Muscle layer of duodenum (tissue), 2 donors: ENCODE measurements at regions not wholly inside any gene's neighbourhood (a gene's known extent, or its start where the extent isn't known, plus 50 kb on each side); places are given as distances from the start of the nearest gene placed in this dataset.

Experiments
- H3K27ac ChIP-seq: one replicate; pipeline ENCODE4 v1.7.0; 2013; ENCODE audit warnings: mild to moderate bottlenecking, low read length
- H3K27me3 ChIP-seq: one replicate; pipeline ENCODE4 v1.7.0; 2013; ENCODE audit warnings: low read depth, mild to moderate bottlenecking, control low read depth, low read length
- H3K36me3 ChIP-seq, 2 donors: one replicate each; pipeline ENCODE4 v1.7.0; 2013; ENCODE audit warnings: low read length in 2 of 2, control low read depth in 1 of 2, mild to moderate bottlenecking in 1 of 2; ENCODE audit not compliant: insufficient read depth in 2 of 2, control insufficient read depth in 1 of 2
- H3K4me1 ChIP-seq, 2 donors: one replicate each; pipeline ENCODE4 v1.7.0; 2013; ENCODE audit warnings: low read length in 2 of 2, mild to moderate bottlenecking in 2 of 2, control low read depth in 1 of 2, moderate library complexity in 1 of 2; ENCODE audit not compliant: insufficient read depth in 2 of 2, control insufficient read depth in 1 of 2
- H3K4me3 ChIP-seq, 2 donors: one replicate each; pipeline ENCODE4 v1.7.0; 2013; ENCODE audit warnings: low read length in 2 of 2, low read depth in 1 of 2, mild to moderate bottlenecking in 1 of 2
- H3K9me3 ChIP-seq, 2 donors: one replicate each; pipeline ENCODE4 v1.7.0; 2013; ENCODE audit warnings: low read length in 2 of 2, control low read depth in 1 of 2, mild to moderate bottlenecking in 1 of 2; ENCODE audit not compliant: control insufficient read depth in 1 of 2
- donor health status: healthy.

GRCh38 chr17:77364941-77365583, 224.3 kb downstream of the SEC14L1 start:
- Histone ChIP-seq H3K36me3 (no peaks in the 10 kb centered on the region), H3K4me1 (peaks cover 18 to 32% of the 10 kb centered on the region in 2 donors), H3K4me3 (no peak overlapping the region), H3K27ac (peak overlapping the region; percentile 67), H3K27me3 (no peaks in the 10 kb centered on the region), H3K9me3 (no peaks in the 10 kb centered on the region)

GRCh38 chr17:77365584-77366186, 224.9 kb downstream of the SEC14L1 start:
- H3K4me1 ChIP-seq = peaks cover 18 to 38% of the 10 kb centered on the region in 2 donors
- no peaks in the 10 kb centered on the region for H3K9me3 ChIP-seq
- peak overlapping the region; percentile 67 for H3K27ac ChIP-seq
- H3K27me3 ChIP-seq = no peaks in the 10 kb centered on the region
- no peak overlapping the region for H3K4me3 ChIP-seq
- no peaks in the 10 kb centered on the region for H3K36me3 ChIP-seq

- no peaks in the 10 kb centered on the region for H3K36me3 ChIP-seq
- no peaks in the 10 kb centered on the region for H3K27me3 ChIP-seq
- H3K4me1 ChIP-seq = peaks cover 18 to 43% of the 10 kb centered on the region in 2 donors
- H3K9me3 ChIP-seq = no peaks in the 10 kb centered on the region
- no peak overlapping the region for H3K4me3 ChIP-seq
- H3K27ac ChIP-seq = peak overlapping the region; percentile 67
These were observed 225.4 kb downstream of the SEC14L1 start for GRCh38 chr17:77366206-77366557.

- Histone ChIP-seq H3K9me3 (no peaks in the 10 kb centered on the region), H3K27me3 (no peaks in the 10 kb centered on the region), H3K4me3 (no peak overlapping the region), H3K36me3 (no peaks in the 10 kb centered on the region), H3K27ac (peak overlapping the region; percentile 33), H3K4me1 (peaks cover 18 to 49% of the 10 kb centered on the region in 2 donors)
These were observed 225.9 kb downstream of the SEC14L1 start for GRCh38 chr17:77366558-77367245.

GRCh38 chr17:77369544-77369971, 228.8 kb downstream of the SEC14L1 start:
- Histone ChIP-seq H3K9me3 (no peaks in the 10 kb centered on the region), H3K27me3 (no peaks in the 10 kb centered on the region), H3K4me3 (no peak overlapping the region), H3K4me1 (peaks cover 24 to 49% of the 10 kb centered on the region in 2 donors), H3K27ac (no peak overlapping the region), H3K36me3 (no peaks in the 10 kb centered on the region)

- no peak overlapping the region for H3K27ac ChIP-seq
- peaks cover 23 to 53% of the 10 kb centered on the region in 2 donors for H3K4me1 ChIP-seq
These were observed 229.8 kb downstream of the SEC14L1 start for GRCh38 chr17:77370586-77370985.

GRCh38 chr17:77371117-77371887, 230.5 kb downstream of the SEC14L1 start:
- peak overlapping the region in 1 of 2 donors; percentile 74 for H3K4me3 ChIP-seq
- peak overlapping the region; percentile 43 for H3K27ac ChIP-seq
- H3K36me3 ChIP-seq = no peaks in the 10 kb centered on the region
- peaks cover 21 to 53% of the 10 kb centered on the region in 2 donors for H3K4me1 ChIP-seq
- no peaks in the 10 kb centered on the region for H3K9me3 ChIP-seq
- H3K27me3 ChIP-seq = no peaks in the 10 kb centered on the region

More at GRCh38 chr17:77370586-77370985, 229.8 kb downstream of the SEC14L1 start:
- no peak overlapping the region for H3K4me3 ChIP-seq
- H3K27me3 ChIP-seq = no peaks in the 10 kb centered on the region
- H3K36me3 ChIP-seq = no peaks in the 10 kb centered on the region
- no peaks in the 10 kb centered on the region for H3K9me3 ChIP-seq

- Histone ChIP-seq H3K4me1 (peaks cover 23 to 53% of the 10 kb centered on the region in 2 donors), H3K9me3 (no peaks in the 10 kb centered on the region), H3K4me3 (peak overlapping the region; percentile 50 to 74), H3K27ac (peak overlapping the region; percentile 43), H3K27me3 (no peaks in the 10 kb centered on the region), H3K36me3 (no peaks in the 10 kb centered on the region)
These were observed 231.2 kb downstream of the SEC14L1 start for GRCh38 chr17:77371888-77372443.

- peak overlapping the region; percentile 50 to 74 for H3K4me3 ChIP-seq
- H3K27me3 ChIP-seq = no peaks in the 10 kb centered on the region
- no peaks in the 10 kb centered on the region for H3K9me3 ChIP-seq
- H3K27ac ChIP-seq = peak overlapping the region; percentile 43
- H3K36me3 ChIP-seq = no peaks in the 10 kb centered on the region
- H3K4me1 ChIP-seq = peaks cover 23 to 59% of the 10 kb centered on the region in 2 donors
These were observed 231.9 kb downstream of the SEC14L1 start for GRCh38 chr17:77372444-77373298.
